HL-60 (cell line): ENCODE measurements at regions not wholly inside any gene's neighbourhood (a gene's known extent, or its start where the extent isn't known, plus 50 kb on each side); places are given as distances from the start of the nearest gene placed in this dataset.

ENCODE experiments used
- GABPA ChIP-seq: IDR thresholded peaks from 2 replicates; pipeline ENCODE4 v1.6.1; 2012; ENCODE audit warnings: low read depth
- REST ChIP-seq: IDR thresholded peaks from 2 replicates; pipeline ENCODE4 v1.6.1; 2012; ENCODE audit warnings: low read depth; ENCODE audit not compliant: insufficient replicate concordance
- SPI1 ChIP-seq: IDR thresholded peaks from 2 replicates; pipeline ENCODE4 v1.6.1; 2012; ENCODE audit warnings: low read depth, mild to moderate bottlenecking, borderline replicate concordance
- TF ChIP-seq, protein P1 (sequence below): IDR thresholded peaks from one replicate; pipeline ENCODE4 v1.5.1; 2011; ENCODE audit warnings: low read length, control low read depth, inconsistent platforms; ENCODE audit not compliant: insufficient read depth

DNA sequence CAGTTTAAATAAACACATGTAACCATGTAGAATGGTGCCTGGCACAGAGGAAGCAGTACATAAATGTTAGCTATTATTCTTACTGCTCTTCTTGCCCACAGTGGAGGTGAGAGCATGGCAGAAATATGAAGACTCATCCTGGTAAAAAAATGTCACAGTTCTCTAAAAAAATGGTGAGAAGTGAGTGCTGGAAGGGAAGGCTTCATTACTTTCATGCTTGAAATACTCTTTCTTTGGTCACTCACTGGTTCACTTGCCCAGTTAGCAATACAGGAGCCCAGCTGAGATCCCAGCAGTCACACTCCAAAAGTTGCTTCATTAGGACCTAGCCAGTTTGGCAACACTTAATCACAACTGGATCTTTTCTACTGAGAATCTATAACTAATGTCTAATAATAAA, 1017.2 kb downstream of the TUSC7 start:
- TF ChIP-seq, protein P1, sequence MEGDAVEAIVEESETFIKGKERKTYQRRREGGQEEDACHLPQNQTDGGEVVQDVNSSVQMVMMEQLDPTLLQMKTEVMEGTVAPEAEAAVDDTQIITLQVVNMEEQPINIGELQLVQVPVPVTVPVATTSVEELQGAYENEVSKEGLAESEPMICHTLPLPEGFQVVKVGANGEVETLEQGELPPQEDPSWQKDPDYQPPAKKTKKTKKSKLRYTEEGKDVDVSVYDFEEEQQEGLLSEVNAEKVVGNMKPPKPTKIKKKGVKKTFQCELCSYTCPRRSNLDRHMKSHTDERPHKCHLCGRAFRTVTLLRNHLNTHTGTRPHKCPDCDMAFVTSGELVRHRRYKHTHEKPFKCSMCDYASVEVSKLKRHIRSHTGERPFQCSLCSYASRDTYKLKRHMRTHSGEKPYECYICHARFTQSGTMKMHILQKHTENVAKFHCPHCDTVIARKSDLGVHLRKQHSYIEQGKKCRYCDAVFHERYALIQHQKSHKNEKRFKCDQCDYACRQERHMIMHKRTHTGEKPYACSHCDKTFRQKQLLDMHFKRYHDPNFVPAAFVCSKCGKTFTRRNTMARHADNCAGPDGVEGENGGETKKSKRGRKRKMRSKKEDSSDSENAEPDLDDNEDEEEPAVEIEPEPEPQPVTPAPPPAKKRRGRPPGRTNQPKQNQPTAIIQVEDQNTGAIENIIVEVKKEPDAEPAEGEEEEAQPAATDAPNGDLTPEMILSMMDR, result no peak
- no peak for TF ChIP-seq SPI1
- no peak for TF ChIP-seq REST
- no peak for TF ChIP-seq GABPA
